T-helper 2 cell treated with Interferon-gamma antibody and Interleukin-4, amounts not matched to agents 100 ng/mL and 5 ng/mL, for 36 hours (primary cell): ENCODE measurements at regions not wholly inside any gene's neighbourhood (a gene's known extent, or its start where the extent isn't known, plus 50 kb on each side); places are given as distances from the start of the nearest gene placed in this dataset.

Experiments used
- intact Hi-C: fragments of 100-400 bp; cut with micrococcal nuclease; formaldehyde crosslinking; loops from one replicate; pipeline ENCODE4 v1.15.1; 2023

DNA sequence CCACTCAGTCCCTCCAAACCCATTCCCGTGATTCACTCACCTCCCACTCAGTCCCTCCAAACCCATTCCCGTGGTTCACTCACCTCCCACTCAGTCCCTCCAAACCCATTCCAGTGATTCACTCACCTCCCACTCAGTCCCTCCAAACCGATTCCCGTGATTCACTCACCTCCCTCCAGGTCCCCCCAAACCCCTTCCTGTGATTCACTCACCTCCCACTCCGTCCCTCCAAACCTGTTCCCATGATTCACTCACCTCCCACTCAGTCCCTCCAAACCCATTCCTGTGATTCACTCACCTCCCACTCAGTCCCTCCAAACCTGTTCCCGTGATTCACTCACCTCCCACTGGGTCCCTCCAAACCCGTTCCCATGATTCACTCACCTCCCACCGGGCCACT, 639.6 kb downstream of the BRD1 start:
- intact Hi-C loops, result no loop called here

- intact Hi-C loops, result no loop called here
Observed at GRCh38 chr22:49186762-49187161, 640.9 kb downstream of the BRD1 start.

- intact Hi-C loops, result no loop called here
Observed at GRCh38 chr22:49186293-49186692, 641.4 kb downstream of the BRD1 start.

GRCh38 chr22:49185312-49185969, 642.2 kb downstream of the BRD1 start:
- intact Hi-C loops, result no loop called here

DNA sequence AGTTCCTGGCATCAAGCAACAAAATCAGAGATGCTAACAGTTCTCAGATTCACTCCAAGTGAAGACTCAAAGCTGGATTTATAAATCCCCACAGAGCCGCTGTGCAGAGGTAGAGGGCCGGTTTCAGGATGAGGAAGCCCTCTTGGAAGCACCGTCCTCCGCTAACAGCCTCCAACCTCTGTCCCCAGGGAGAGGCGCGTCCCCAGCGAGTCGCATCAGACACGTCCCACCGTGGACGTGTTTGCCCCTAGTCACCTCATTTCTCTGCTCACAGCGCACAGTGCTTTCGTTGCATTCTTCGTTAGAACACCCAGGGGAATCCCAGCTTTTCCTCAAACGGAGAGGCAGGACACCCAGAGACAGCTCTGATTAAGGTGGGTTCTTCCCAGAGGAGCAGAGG, 642.9 kb downstream of the BRD1 start:
- intact Hi-C loops, result no loop called here

DNA sequence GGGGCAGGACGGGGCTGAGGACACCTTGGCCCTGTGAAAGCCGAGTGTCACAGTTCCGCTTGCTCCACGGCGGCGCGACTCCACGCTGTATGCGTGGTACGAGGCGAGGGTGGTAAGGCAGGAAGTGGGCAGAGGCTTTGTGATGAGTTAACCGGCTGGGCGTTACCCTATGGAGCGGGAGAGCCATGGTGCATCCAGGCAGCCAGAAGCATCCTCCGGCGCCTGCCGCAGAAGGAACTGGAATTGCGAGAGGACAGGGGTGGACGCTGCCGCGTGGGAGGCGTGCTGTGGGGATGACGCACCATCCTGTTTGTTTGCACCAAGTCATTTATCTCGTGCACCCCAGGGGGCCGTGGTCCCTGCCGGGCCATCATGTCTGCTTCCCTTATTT, 643.9 kb downstream of the BRD1 start:
- intact Hi-C loops, result no loop called here

DNA sequence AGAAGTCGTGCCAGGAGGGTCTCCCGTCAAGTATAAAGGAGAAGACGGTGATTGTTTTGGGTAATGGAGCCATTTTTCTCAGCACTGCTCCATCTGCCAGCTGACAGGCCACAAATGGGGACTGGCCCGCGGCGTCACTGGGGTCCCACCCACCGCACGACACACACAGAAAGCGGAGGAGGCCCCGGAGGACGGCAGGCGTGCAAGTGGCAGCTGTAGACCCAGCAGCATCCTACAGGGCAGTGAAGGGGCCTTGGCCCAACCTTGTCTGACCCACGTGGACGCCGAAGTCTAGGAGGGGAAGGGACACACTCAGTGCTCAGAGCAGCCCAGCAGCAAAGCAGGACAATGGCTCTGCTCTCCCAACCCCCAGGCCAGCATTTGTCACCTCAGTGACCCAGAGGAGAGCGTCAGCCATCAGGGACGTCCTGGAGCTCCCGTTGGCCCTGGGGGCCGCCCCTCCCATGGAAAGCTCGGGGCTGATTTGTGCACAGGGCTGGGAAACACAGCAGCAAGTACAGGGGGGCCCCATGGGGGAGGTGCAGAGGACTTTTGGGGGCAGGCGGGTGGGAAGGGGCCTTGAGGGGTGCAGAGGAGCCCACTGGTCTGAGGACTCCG, 644.4 kb downstream of the BRD1 start:
- intact Hi-C loops, result no loop called here

DNA sequence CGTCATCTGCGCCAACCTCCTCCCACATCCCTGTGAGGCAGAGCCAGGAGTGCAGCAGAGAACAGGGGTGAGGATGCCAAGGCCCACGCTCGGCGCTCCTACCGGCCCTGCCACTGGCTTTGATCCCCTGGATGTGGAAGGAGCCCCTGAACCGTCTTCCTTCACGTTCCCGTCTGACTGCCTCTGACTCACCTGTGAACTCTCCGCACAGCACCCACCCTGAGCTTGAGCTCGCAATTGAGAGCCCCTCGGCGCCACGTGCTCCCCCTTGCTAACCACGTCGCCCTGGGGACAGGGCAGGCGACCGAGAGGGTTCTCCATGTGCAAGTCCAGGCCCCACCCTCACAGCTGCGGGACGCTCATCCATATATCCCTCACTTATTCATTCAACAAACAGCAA, 645.3 kb downstream of the BRD1 start:
- intact Hi-C loops, result no loop called here

- intact Hi-C loops, result no loop called here
Observed at GRCh38 chr22:49181942-49182341, 645.7 kb downstream of the BRD1 start.

GRCh38 chr22:49181431-49181830, 646.2 kb downstream of the BRD1 start:
- intact Hi-C loops, result no loop called here

GRCh38 chr22:49180683-49181024, 647.0 kb downstream of the BRD1 start:
- intact Hi-C loops, result no loop called here

DNA sequence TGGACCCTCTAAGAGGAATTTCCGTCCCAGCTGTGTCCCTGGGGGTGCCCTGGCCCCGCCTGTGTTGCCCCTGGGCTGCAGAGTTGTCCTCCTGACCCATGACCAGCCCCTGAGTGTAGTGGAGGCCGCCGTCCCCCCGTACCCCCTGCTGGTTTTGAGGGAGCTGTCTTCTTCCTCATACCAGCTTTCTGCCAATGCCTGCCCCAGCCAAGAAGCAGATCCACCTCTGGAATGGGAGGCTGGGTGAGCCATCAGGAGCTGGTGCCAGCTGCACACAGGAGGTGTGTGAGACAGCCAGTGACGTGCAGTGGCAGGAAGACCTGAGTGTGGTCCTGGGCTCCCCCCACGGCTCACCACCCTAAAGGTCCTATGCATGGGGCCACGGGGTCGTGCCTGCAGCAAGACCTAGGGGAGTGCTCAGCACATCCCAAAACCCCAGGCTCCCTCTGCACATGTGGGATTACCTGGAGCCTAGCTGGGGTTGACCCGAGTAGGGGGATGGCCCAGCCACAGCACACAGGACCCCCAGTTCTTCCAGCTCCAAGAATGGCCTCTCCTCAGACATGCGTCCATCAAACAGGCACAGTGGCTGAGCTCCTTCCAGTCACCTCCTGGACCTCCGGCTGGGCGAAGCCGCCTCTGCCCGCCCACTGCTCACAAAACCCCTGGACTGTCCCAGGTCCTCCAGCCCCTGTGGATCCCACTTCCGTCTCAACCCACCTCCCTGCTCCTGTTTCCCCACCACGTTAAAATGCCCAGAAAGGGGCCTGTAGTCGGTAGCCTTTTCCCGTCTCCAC, 647.6 kb downstream of the BRD1 start:
- intact Hi-C loops, result no loop called here

DNA sequence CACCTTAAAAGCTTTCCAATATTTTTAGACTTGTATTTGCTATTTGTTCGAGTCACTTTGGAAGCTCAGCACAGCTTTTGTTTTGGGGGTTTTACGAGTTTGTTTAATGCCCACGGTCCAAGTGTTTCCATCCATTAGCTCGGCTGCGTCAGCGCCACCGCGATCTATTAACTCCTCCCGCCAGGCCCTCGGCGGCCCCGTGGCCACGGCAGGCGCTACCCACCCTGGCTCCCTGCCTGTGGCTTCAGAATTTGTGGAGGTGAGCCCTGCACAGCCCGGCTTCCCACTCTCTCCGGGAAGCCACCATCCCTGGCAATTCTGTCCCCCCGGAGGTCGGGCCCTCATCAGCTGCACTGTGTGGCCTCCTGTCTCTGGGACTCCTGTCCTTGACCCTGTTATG, 648.5 kb downstream of the BRD1 start:
- intact Hi-C loops, result no loop called here

GRCh38 chr22:49178246-49179005, 649.2 kb downstream of the BRD1 start:
- intact Hi-C loops, result no loop called here

- intact Hi-C loops, result no loop called here
Observed at GRCh38 chr22:49177666-49178065, 650.0 kb downstream of the BRD1 start.

DNA sequence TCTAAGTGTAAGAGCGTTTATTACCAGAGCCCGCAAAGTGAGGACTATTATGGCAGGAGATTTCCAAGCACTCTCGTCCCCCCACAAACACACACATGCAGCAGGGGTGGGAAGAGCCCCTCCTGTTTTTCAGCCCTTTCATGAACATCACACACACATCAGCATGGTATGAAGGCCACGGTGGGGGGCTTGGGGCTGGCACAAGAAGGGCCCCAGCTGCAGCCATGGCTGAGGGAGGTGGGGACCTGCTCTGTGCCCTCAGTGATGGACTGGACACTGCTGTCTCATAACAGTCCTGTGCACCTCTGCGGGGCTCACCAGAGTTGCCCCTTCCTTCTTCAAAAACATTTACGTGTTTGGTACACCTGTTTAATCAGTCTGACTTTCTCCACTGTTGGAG, 650.7 kb downstream of the BRD1 start:
- intact Hi-C loops, result no loop called here

GRCh38 chr22:49170053-49170452, 657.6 kb downstream of the BRD1 start:
- intact Hi-C loops, result no loop called here

- intact Hi-C loops, result no loop called here
Observed at GRCh38 chr22:49169074-49169744, 658.5 kb downstream of the BRD1 start.

GRCh38 chr22:49168219-49168813, 659.4 kb downstream of the BRD1 start:
- intact Hi-C loops, result no loop called here

GRCh38 chr22:49166746-49167145, 660.9 kb downstream of the BRD1 start:
- intact Hi-C loops, result no loop called here

DNA sequence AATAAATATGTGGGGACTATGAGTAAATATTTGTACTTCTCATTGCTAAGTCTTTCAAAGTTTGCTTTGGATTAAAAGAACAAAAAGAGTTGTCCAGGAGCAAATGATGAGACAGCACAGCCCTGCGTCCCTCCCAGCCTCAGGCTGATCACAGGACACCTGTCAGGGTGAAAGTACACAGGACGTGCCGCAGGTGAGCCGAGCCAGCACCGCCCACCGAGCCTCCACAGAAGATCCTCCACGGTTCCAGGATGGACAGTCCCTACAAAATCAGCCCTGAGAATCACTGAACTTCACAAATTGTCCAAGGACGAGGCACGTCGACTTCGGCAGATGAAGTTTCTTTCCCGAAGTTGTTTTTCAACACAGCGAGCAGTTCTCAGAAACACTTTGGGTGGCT, 661.5 kb downstream of the BRD1 start:
- intact Hi-C loops, result no loop called here
